Lower lobe of right lung (tissue), 2 donors: ENCODE measurements at regions not wholly inside any gene's neighbourhood (a gene's known extent, or its start where the extent isn't known, plus 50 kb on each side); places are given as distances from the start of the nearest gene placed in this dataset.

Experiments
- ATAC-seq, 2 donors: fragments of 200-7000 bp; cut with Tn5 transposase; one replicate each; pipeline ENCODE4 v1.9.1; 2020 to 2022; ENCODE audit warnings: mild to moderate bottlenecking in 2 of 2, moderate library complexity in 2 of 2
- DNase-seq: peaks from one replicate; pipeline ENCODE4 v3.0.0-alpha.2; 2020
- H3K27ac ChIP-seq: fragments of 200-600 bp; one replicate; pipeline ENCODE4 v1.8.0; 2022
- H3K27me3 ChIP-seq: fragments of 200-600 bp; one replicate; pipeline ENCODE4 v1.8.0; 2022; ENCODE audit warnings: low read depth
- H3K36me3 ChIP-seq: fragments of 200-600 bp; one replicate; pipeline ENCODE4 v1.8.0; 2022; ENCODE audit warnings: mild to moderate bottlenecking
- H3K4me1 ChIP-seq: fragments of 200-600 bp; one replicate; pipeline ENCODE4 v1.8.0; 2022
- H3K4me3 ChIP-seq: fragments of 200-600 bp; one replicate; pipeline ENCODE4 v1.8.0; 2022; ENCODE audit warnings: mild to moderate bottlenecking
- H3K9me3 ChIP-seq: fragments of 200-600 bp; one replicate; pipeline ENCODE4 v1.8.0; 2022
- CTCF ChIP-seq: fragments of 200-600 bp; IDR thresholded peaks from one replicate; pipeline ENCODE4 v1.8.0; 2022; ENCODE audit warnings: antibody characterized with exemption, mild to moderate bottlenecking
- intact Hi-C: fragments of 100-400 bp; cut with DNase I; formaldehyde crosslinking; loops from one replicate; pipeline ENCODE4 v1.11.0; 2022
- donor health status: DM: no; HTN: yes; CAD: no; lungs with severe emphysema.

DNA sequence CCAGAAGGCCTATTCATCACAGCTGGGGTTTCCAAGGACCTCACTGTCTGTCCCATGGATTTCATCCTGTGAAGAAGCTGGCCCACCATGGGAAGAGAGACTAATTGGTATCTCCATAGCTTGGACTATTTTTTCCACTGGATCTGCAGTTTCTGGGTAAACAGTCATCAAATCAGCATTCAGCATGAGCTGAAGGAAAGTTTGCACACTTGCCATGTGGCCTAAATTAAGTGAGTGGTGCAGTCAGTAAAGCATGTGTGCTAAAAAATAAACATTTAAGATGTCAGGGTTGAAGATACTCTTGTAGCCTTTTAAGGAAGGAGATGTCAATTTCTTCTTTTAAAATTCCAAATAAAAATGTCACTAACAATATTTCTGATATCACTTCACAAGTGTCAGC, 381.1 kb upstream of the ZMIZ1 start:
- intact Hi-C loops = no loop called here
- TF ChIP-seq CTCF = no peak
- H3K27ac ChIP-seq = no peak overlapping the region
- no peaks in the 10 kb centered on the region for H3K9me3 ChIP-seq
- H3K4me1 ChIP-seq = no peaks in the 10 kb centered on the region
- DNase-seq (no peak), ATAC-seq (no peak)
- no peak overlapping the region for H3K4me3 ChIP-seq
- H3K27me3 ChIP-seq = peaks cover 4% of the 10 kb centered on the region
- no peaks in the 10 kb centered on the region for H3K36me3 ChIP-seq

- H3K4me1 ChIP-seq = no peaks in the 10 kb centered on the region
- no peak overlapping the region for H3K27ac ChIP-seq
- no peak overlapping the region for H3K4me3 ChIP-seq
- H3K36me3 ChIP-seq = no peaks in the 10 kb centered on the region
- ATAC-seq (no peak), DNase-seq (no peak)
- TF ChIP-seq CTCF = no peak
- no peaks in the 10 kb centered on the region for H3K9me3 ChIP-seq
- H3K27me3 ChIP-seq = peaks cover 3% of the 10 kb centered on the region
- intact Hi-C loops = no loop called here
Observed at GRCh38 chr10:78688230-78688900, 380.4 kb upstream of the ZMIZ1 start.

- Histone ChIP-seq H3K27ac (no peak overlapping the region), H3K9me3 (no peaks in the 10 kb centered on the region), H3K27me3 (no peaks in the 10 kb centered on the region), H3K36me3 (no peaks in the 10 kb centered on the region), H3K4me3 (no peak overlapping the region), H3K4me1 (no peaks in the 10 kb centered on the region)
- ATAC-seq = no peak
- TF ChIP-seq CTCF = no peak
- no peak for DNase-seq
- intact Hi-C loops = no loop called here
Observed at GRCh38 chr10:78688901-78689583, 379.7 kb upstream of the ZMIZ1 start.

GRCh38 chr10:78689584-78689935, 379.2 kb upstream of the ZMIZ1 start:
- Histone ChIP-seq H3K27me3 (no peaks in the 10 kb centered on the region), H3K4me3 (no peak overlapping the region), H3K36me3 (no peaks in the 10 kb centered on the region), H3K9me3 (no peaks in the 10 kb centered on the region), H3K4me1 (no peaks in the 10 kb centered on the region), H3K27ac (no peak overlapping the region)
- intact Hi-C loops = no loop called here
- ATAC-seq = no peak
- no peak for DNase-seq
- TF ChIP-seq CTCF = no peak

DNA sequence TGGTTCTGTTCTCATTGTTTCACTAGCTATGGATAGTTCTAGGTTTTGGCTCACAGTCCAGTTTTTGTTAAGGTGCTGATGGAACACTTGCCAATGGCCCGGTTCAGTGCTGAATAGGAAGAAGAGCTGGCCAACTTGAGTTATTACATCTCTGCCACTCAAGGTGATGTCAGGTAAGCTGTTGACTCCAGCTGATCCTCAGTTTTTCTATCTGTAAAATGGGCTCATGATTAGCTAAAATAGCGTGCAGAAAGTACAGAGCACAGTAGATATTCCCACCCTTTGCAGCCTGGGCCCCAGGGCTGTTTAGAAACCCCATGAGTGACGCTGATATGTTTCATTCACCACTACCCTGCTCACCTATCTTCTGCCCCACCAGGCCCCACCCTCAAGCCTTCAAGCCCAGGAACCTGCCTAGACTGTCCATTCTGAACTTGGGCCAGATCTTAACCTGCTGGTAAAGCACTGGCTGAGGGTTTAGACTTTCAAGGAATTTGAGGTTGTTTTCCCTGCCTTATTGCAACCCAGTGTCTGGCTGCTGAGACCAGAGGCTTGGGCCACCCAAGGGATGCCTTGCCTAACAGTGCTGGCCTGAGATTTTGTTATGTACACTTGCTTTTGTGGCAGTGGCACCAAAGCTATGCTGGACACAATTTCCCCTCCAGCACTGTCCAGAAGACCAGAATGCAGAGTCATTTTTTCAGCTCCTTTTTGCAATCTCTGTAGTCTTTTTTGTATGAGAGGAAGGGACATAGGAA, 378.2 kb upstream of the ZMIZ1 start:
- Histone ChIP-seq H3K36me3 (no peaks in the 10 kb centered on the region), H3K4me1 (no peaks in the 10 kb centered on the region), H3K9me3 (no peaks in the 10 kb centered on the region), H3K4me3 (no peak overlapping the region), H3K27me3 (no peaks in the 10 kb centered on the region), H3K27ac (no peak overlapping the region)
- TF ChIP-seq CTCF = no peak
- DNase-seq = no peak
- no peak for ATAC-seq
- intact Hi-C loops = no loop called here
